HL-60 (cell line): ENCODE measurements at regions not wholly inside any gene's neighbourhood (a gene's known extent, or its start where the extent isn't known, plus 50 kb on each side); places are given as distances from the start of the nearest gene placed in this dataset.

Source experiments
- DNase-seq, 2 experiments: peaks; one replicate each; pipeline ENCODE4 v3.0.0-alpha.2; 2010 to 2020; ENCODE audit warnings: low read depth in 1 of 2, low spot score in 1 of 2
- H3K27ac ChIP-seq: fragments of 250-450 bp; sonication (Bioruptor Pico); replicated peaks from 2 replicates; pipeline ENCODE4 v1.5.1; 2020; ENCODE audit warnings: mild to moderate bottlenecking, moderate library complexity
- H3K27me3 ChIP-seq: fragments of 250-450 bp; sonication (Bioruptor Pico); 2 replicates; pipeline ENCODE4 v1.5.1; 2021; ENCODE audit warnings: mild to moderate bottlenecking, moderate library complexity; ENCODE audit not compliant: insufficient read depth, poor library complexity, severe bottlenecking
- H3K4me3 ChIP-seq: replicated peaks from 2 replicates; pipeline ENCODE4 v1.5.1; 2011; ENCODE audit warnings: mild to moderate bottlenecking, control low read depth, low read length; ENCODE audit not compliant: insufficient read depth
- GABPA ChIP-seq: IDR thresholded peaks from 2 replicates; pipeline ENCODE4 v1.6.1; 2012; ENCODE audit warnings: low read depth
- POLR2AphosphoS5 ChIP-seq: IDR thresholded peaks from 2 replicates; pipeline ENCODE4 v1.6.1; 2012; ENCODE audit warnings: low read depth
- SPI1 ChIP-seq: IDR thresholded peaks from 2 replicates; pipeline ENCODE4 v1.6.1; 2012; ENCODE audit warnings: low read depth, mild to moderate bottlenecking, borderline replicate concordance
- TF ChIP-seq, protein P1 (sequence below): IDR thresholded peaks from 2 replicates; pipeline ENCODE4 v1.6.1; 2012; ENCODE audit warnings: low read depth; ENCODE audit not compliant: insufficient replicate concordance
- TF ChIP-seq, protein P2 (sequence below): IDR thresholded peaks from one replicate; pipeline ENCODE4 v1.5.1; 2011; ENCODE audit warnings: low read length, control low read depth, inconsistent platforms; ENCODE audit not compliant: insufficient read depth

DNA sequence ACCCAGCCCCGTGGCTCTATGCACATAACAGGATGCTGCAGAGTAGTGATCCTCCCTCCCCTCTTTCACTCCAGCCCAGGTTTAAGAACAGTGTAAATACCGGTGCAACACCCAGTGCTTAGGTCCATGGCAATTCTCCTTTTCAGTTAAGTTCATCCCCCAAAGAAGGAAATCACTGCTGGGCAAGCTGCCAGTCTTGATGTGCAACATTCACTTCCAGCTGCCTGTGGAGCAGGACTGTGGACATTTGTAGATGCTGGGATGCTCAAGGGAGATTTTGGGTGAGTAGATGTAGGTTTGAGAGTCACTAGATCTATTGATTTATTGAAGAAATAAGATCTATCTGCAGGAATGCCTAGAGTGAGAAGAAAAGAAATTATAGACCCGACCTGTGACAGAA lies 294.3 kb upstream of the KIAA1217 start:
- H3K4me3 ChIP-seq: no peak overlapping the region
- no peaks in the 10 kb centered on the region for H3K27me3 ChIP-seq
- H3K27ac ChIP-seq: no peak overlapping the region
- no peak for TF ChIP-seq SPI1
- TF ChIP-seq, protein P1, sequence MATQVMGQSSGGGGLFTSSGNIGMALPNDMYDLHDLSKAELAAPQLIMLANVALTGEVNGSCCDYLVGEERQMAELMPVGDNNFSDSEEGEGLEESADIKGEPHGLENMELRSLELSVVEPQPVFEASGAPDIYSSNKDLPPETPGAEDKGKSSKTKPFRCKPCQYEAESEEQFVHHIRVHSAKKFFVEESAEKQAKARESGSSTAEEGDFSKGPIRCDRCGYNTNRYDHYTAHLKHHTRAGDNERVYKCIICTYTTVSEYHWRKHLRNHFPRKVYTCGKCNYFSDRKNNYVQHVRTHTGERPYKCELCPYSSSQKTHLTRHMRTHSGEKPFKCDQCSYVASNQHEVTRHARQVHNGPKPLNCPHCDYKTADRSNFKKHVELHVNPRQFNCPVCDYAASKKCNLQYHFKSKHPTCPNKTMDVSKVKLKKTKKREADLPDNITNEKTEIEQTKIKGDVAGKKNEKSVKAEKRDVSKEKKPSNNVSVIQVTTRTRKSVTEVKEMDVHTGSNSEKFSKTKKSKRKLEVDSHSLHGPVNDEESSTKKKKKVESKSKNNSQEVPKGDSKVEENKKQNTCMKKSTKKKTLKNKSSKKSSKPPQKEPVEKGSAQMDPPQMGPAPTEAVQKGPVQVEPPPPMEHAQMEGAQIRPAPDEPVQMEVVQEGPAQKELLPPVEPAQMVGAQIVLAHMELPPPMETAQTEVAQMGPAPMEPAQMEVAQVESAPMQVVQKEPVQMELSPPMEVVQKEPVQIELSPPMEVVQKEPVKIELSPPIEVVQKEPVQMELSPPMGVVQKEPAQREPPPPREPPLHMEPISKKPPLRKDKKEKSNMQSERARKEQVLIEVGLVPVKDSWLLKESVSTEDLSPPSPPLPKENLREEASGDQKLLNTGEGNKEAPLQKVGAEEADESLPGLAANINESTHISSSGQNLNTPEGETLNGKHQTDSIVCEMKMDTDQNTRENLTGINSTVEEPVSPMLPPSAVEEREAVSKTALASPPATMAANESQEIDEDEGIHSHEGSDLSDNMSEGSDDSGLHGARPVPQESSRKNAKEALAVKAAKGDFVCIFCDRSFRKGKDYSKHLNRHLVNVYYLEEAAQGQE: no peak
- TF ChIP-seq POLR2AphosphoS5: no peak
- TF ChIP-seq, protein P2, sequence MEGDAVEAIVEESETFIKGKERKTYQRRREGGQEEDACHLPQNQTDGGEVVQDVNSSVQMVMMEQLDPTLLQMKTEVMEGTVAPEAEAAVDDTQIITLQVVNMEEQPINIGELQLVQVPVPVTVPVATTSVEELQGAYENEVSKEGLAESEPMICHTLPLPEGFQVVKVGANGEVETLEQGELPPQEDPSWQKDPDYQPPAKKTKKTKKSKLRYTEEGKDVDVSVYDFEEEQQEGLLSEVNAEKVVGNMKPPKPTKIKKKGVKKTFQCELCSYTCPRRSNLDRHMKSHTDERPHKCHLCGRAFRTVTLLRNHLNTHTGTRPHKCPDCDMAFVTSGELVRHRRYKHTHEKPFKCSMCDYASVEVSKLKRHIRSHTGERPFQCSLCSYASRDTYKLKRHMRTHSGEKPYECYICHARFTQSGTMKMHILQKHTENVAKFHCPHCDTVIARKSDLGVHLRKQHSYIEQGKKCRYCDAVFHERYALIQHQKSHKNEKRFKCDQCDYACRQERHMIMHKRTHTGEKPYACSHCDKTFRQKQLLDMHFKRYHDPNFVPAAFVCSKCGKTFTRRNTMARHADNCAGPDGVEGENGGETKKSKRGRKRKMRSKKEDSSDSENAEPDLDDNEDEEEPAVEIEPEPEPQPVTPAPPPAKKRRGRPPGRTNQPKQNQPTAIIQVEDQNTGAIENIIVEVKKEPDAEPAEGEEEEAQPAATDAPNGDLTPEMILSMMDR: no peak
- TF ChIP-seq GABPA: no peak
- DNase-seq: no peak

DNA sequence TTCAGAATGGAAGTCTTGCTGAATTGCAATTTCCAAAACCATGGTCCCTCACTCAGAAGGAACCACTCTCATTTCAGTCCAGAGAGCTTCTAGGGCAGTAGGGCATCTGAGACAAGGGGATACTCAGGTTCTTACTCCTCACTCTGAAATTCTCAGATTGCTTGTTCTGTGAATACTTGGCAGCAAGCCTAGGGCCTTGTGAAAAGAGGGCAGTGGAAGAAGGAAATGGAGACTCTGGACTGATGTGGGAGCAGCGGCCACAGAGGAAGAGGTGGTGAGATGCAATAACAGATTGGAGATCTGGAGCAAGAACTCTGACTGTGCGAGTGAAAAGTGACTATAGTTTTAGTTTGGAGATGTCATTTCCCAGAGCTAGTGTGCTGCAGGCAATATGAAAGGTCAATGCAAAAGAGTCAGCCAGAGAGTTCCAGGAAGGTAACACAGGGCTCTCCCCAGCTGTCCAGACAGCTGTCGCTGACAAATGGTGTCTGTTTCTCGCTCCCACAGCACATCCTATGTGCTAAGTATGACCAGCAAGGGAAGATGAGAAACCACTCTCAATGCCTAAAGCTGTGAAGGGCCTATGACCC lies 291.6 kb upstream of the KIAA1217 start:
- TF ChIP-seq POLR2AphosphoS5: no peak
- TF ChIP-seq SPI1: no peak
- TF ChIP-seq, protein P1: no peak
- TF ChIP-seq, protein P2: no peak
- no peak for TF ChIP-seq GABPA
- Histone ChIP-seq H3K4me3 (no peak overlapping the region), H3K27me3 (no peaks in the 10 kb centered on the region), H3K27ac (no peak overlapping the region)
- no peak for DNase-seq

DNA sequence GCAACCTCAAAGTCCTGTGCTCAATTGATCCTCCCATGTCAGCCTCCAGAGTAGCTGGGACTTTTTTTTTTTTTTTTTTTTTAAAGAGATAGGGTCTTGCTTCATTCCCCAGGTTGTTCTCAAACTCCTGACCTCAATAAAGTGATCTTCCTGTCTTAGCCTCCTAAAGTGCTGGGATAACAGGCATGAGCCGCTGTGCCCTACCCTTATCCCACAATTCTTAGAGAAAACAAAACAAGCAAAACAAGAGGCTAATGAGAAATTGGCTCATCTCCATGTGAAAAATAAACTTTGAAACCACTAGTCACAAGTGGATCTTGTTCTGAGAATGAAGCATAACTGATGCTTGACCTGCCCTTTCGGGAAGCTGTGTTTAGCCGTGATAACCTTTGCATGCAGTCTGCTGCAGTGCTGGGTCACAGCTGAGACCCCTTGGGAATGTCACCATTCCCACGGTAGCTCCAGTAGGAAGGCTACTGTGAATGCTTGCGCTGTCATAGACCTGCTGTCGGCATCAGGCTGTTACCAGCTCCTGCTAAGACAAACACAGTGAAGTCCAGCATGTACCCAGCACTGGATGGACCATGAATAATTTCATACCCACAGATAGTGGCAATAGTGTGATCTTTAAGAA lies 290.7 kb upstream of the KIAA1217 start:
- DNase-seq: no peak
- Histone ChIP-seq H3K4me3 (no peak overlapping the region), H3K27ac (no peak overlapping the region), H3K27me3 (no peaks in the 10 kb centered on the region)
- TF ChIP-seq POLR2AphosphoS5 (no peak), SPI1 (no peak), GABPA (no peak)
- TF ChIP-seq, protein P1: no peak
- TF ChIP-seq, protein P2: no peak
